H1 (cell line): ENCODE measurements at regions not wholly inside any gene's neighbourhood (a gene's known extent, or its start where the extent isn't known, plus 50 kb on each side); places are given as distances from the start of the nearest gene placed in this dataset.

Experiments used
- CTCF ChIA-PET: fragments of 300-600 bp; sonication (Branson Sonifier 250); formaldehyde crosslinking; loops from one replicate; lab custom pipeline; 2021; ENCODE audit not compliant: partially characterized antibody; lab: Charles Lee
- POLR2A ChIA-PET: fragments of 300-600 bp; sonication (Branson Sonifier 250); formaldehyde crosslinking; loops from one replicate; lab custom pipeline; 2021; ENCODE audit warnings: inconsistent platforms; ENCODE audit not compliant: partially characterized antibody; lab: Charles Lee
- DNase-seq, 2 experiments: peaks; one replicate each; pipeline versions ENCODE4 v3.0.0 to v3.0.0-alpha.2; 2010 to 2022; ENCODE audit warnings: low spot score in 2 of 2, low read depth in 1 of 2, mixed read lengths in 1 of 2
- FAIRE-seq: peaks from 2 replicates; lab custom pipeline; 2011; peaks lifted over from hg19 to GRCh38; lab: Jason Lieb, UNC
- H2AFZ ChIP-seq: 2 replicates; pipeline ENCODE4 v1.8.1; 2012; ENCODE audit warnings: low read length, inconsistent platforms
- H2AK5ac ChIP-seq: 2 replicates; pipeline ENCODE4 v1.6.1; 2013; ENCODE audit warnings: low read depth, low read length
- H2BK120ac ChIP-seq: replicated peaks from 2 replicates; pipeline ENCODE3; 2013; ENCODE audit warnings: low read depth, low read length, inconsistent platforms
- H2BK12ac ChIP-seq: 2 replicates; pipeline ENCODE4 v1.6.1; 2013; ENCODE audit warnings: low read depth, low read length
- H2BK15ac ChIP-seq: 2 replicates; pipeline ENCODE4 v1.6.1; 2013; ENCODE audit warnings: low read length
- H2BK20ac ChIP-seq: 2 replicates; pipeline ENCODE4 v1.6.1; 2013; ENCODE audit warnings: low read length
- H2BK5ac ChIP-seq: 2 replicates; pipeline ENCODE4 v1.6.1; 2013; ENCODE audit warnings: low read depth, low read length
- H3K14ac ChIP-seq: 2 replicates; pipeline ENCODE4 v1.6.1; 2013; ENCODE audit warnings: inconsistent platforms; ENCODE audit not compliant: insufficient read length
- H3K18ac ChIP-seq: 2 replicates; pipeline ENCODE4 v1.6.1; 2013; ENCODE audit warnings: low read length; ENCODE audit errors: extremely low read depth
- H3K23ac ChIP-seq: 2 replicates; pipeline ENCODE4 v1.6.1; 2013; ENCODE audit warnings: inconsistent platforms; ENCODE audit not compliant: insufficient read length
- H3K23me2 ChIP-seq: 2 replicates; pipeline ENCODE4 v1.6.1; 2013; ENCODE audit warnings: low read depth, low read length
- H3K27ac ChIP-seq: 2 replicates; pipeline ENCODE4 v1.6.1; 2011; ENCODE audit warnings: low read depth, low read length, inconsistent platforms
- H3K27me3 ChIP-seq, 4 experiments: replicated peaks in 1 of 4; 1 replicate in 1 of 4; 2 replicates in 3 of 4; pipeline versions ENCODE4 v1.6.1 to v1.8.1; 2011 to 2013; ENCODE audit warnings: low read length in 3 of 4, mild to moderate bottlenecking in 3 of 4, inconsistent platforms in 2 of 4, mixed read lengths in 2 of 4, moderate library complexity in 1 of 4; ENCODE audit not compliant: control insufficient read depth in 3 of 4, insufficient read depth in 3 of 4; ENCODE audit errors: extremely low read depth in 1 of 4
- H3K36me3 ChIP-seq, 4 experiments: 2 replicates each; pipeline versions ENCODE4 v1.6.1 to v1.8.1; 2011 to 2013; ENCODE audit warnings: mild to moderate bottlenecking in 4 of 4, low read length in 3 of 4, moderate library complexity in 2 of 4, control low read depth in 1 of 4, inconsistent platforms in 1 of 4; ENCODE audit not compliant: insufficient read depth in 4 of 4, control insufficient read depth in 2 of 4
- H3K4ac ChIP-seq: replicated peaks from 2 replicates; pipeline ENCODE3; 2013; ENCODE audit warnings: low read length, low read depth, mixed read lengths, inconsistent platforms; ENCODE audit not compliant: insufficient read length
- H3K4me1 ChIP-seq, 4 experiments: replicated peaks in 1 of 4; 1 replicate in 1 of 4; 2 replicates in 3 of 4; pipeline versions ENCODE4 v1.6.1 to v1.8.1; 2011 to 2013; ENCODE audit warnings: low read length in 3 of 4, inconsistent platforms in 2 of 4, mixed read lengths in 1 of 4; ENCODE audit not compliant: insufficient read depth in 4 of 4, control insufficient read depth in 3 of 4
- H3K4me2 ChIP-seq, 2 experiments: 2 replicates each; pipeline versions ENCODE4 v1.6.1 to v1.8.1; 2011 to 2013; ENCODE audit warnings: low read depth in 2 of 2, low read length in 2 of 2, control low read depth in 1 of 2, inconsistent platforms in 1 of 2, mild to moderate bottlenecking in 1 of 2; ENCODE audit not compliant: insufficient read depth in 1 of 2
- H3K4me3 ChIP-seq, 4 experiments: fragments of 200-600, 300-600 bp in 1 of 4; sonication (generic), shearing (Covaris generic), sonication (Bioruptor Twin) in 1 of 4; 2 replicates each; pipeline versions ENCODE4 v1.5.1 to v1.8.1; 2011 to 2016; ENCODE audit warnings: low read length in 4 of 4, low read depth in 3 of 4, control low read depth in 2 of 4, inconsistent platforms in 2 of 4, mild to moderate bottlenecking in 2 of 4, mixed read lengths in 1 of 4, moderate library complexity in 1 of 4; ENCODE audit not compliant: insufficient read depth in 2 of 4; ENCODE audit errors: extremely low read depth in 1 of 4
- H3K56ac ChIP-seq: replicated peaks from 2 replicates; pipeline ENCODE3; 2013; ENCODE audit warnings: low read depth, mild to moderate bottlenecking, mixed read lengths, low read length, inconsistent platforms; ENCODE audit not compliant: insufficient read length
- H3K79me1 ChIP-seq: 2 replicates; pipeline ENCODE4 v1.6.1; 2013; ENCODE audit warnings: low read depth, low read length, control low read depth
- H3K79me2 ChIP-seq, 2 experiments: 2 replicates each; pipeline versions ENCODE4 v1.6.1 to v1.8.1; 2012 to 2013; ENCODE audit warnings: low read length in 2 of 2, mild to moderate bottlenecking in 2 of 2, inconsistent platforms in 1 of 2; ENCODE audit not compliant: insufficient read depth in 2 of 2, control insufficient read depth in 1 of 2
- H3K9ac ChIP-seq, 4 experiments: replicated peaks in 1 of 4; 1 replicate in 1 of 4; 2 replicates in 3 of 4; pipeline versions ENCODE4 v1.6.1 to v1.8.1; 2011 to 2013; ENCODE audit warnings: low read depth in 3 of 4, low read length in 3 of 4, control low read depth in 2 of 4, mild to moderate bottlenecking in 2 of 4, moderate library complexity in 2 of 4, inconsistent platforms in 1 of 4; ENCODE audit errors: extremely low read depth in 1 of 4
- H3K9me3 ChIP-seq, 2 experiments: 2 replicates each; pipeline versions ENCODE4 v1.6.1 to v1.8.1; 2012 to 2013; ENCODE audit warnings: mild to moderate bottlenecking in 2 of 2, moderate library complexity in 2 of 2, control low read depth in 1 of 2, inconsistent platforms in 1 of 2, low read depth in 1 of 2, low read length in 1 of 2, mixed read lengths in 1 of 2; ENCODE audit not compliant: insufficient read depth in 2 of 2
- H4K20me1 ChIP-seq, 2 experiments: replicated peaks in 1 of 2; 2 replicates each; pipeline versions ENCODE3 to v1.8.1; 2011 to 2013; ENCODE audit warnings: inconsistent platforms in 2 of 2, low read length in 2 of 2, mild to moderate bottlenecking in 1 of 2; ENCODE audit not compliant: insufficient read depth in 2 of 2, control insufficient read depth in 1 of 2
- H4K5ac ChIP-seq: 2 replicates; pipeline ENCODE4 v1.6.1; 2013; ENCODE audit warnings: low read length, low read depth, mixed read lengths, inconsistent platforms; ENCODE audit not compliant: insufficient read length
- H4K8ac ChIP-seq: 2 replicates; pipeline ENCODE4 v1.8.0; 2013; ENCODE audit warnings: mild to moderate bottlenecking, moderate library complexity, low read length, inconsistent platforms; ENCODE audit not compliant: insufficient read depth; ENCODE audit errors: extremely low read depth
- H4K91ac ChIP-seq: replicated peaks from 2 replicates; pipeline ENCODE3; 2013; ENCODE audit warnings: low read length, mixed read lengths, inconsistent platforms; ENCODE audit not compliant: insufficient read length
- ATF2 ChIP-seq: IDR thresholded peaks from 2 replicates; pipeline ENCODE4 v1.6.1; 2012; ENCODE audit warnings: low read length, inconsistent platforms
- BRCA1 ChIP-seq: IDR thresholded peaks from 2 replicates; pipeline ENCODE4 v1.6.1; 2012; ENCODE audit warnings: low read depth, low read length, improper control_type of control experiment
- CTBP2 ChIP-seq: IDR thresholded peaks from 2 replicates; pipeline ENCODE4 v1.7.0; 2011; ENCODE audit warnings: borderline replicate concordance, mild to moderate bottlenecking, moderate library complexity, mixed read lengths, low read length; ENCODE audit not compliant: insufficient read depth, insufficient read length
- EGR1 ChIP-seq: IDR thresholded peaks from 2 replicates; pipeline ENCODE4 v1.6.1; 2011; ENCODE audit warnings: low read depth, low read length, borderline replicate concordance
- FOSL1 ChIP-seq: IDR thresholded peaks from 2 replicates; pipeline ENCODE4 v1.6.1; 2011; ENCODE audit warnings: mild to moderate bottlenecking, low read depth, low read length, moderate library complexity; ENCODE audit not compliant: insufficient read depth
- HDAC6 ChIP-seq: IDR thresholded peaks from one replicate; pipeline ENCODE4 v1.7.1; 2012; ENCODE audit warnings: low read depth, mild to moderate bottlenecking, inconsistent platforms, low read length, moderate library complexity
- POLR2AphosphoS5 ChIP-seq: IDR thresholded peaks from 2 replicates; pipeline ENCODE4 v1.6.1; 2011; ENCODE audit warnings: low read depth, low read length
- RBBP5 ChIP-seq: IDR thresholded peaks from 2 replicates; pipeline ENCODE4 v1.7.1; 2012; ENCODE audit warnings: low read depth, mild to moderate bottlenecking, inconsistent platforms, low read length, moderate library complexity, borderline replicate concordance
- SIN3A ChIP-seq, 2 experiments: IDR thresholded peaks in 1 of 2; conservative IDR thresholded peaks in 1 of 2; 2 replicates each; pipeline ENCODE4 v1.6.1; 2011 to 2012; ENCODE audit warnings: low read length in 2 of 2, improper control_type of control experiment in 1 of 2, low read depth in 1 of 2, mild to moderate bottlenecking in 1 of 2
- TAF1 ChIP-seq: IDR thresholded peaks from 2 replicates; pipeline ENCODE4 v1.6.1; 2011; ENCODE audit warnings: mild to moderate bottlenecking, low read depth, low read length
- TAF7 ChIP-seq: optimal IDR thresholded peaks from 2 replicates; pipeline ENCODE3; 2011; ENCODE audit warnings: low read depth, mild to moderate bottlenecking, inconsistent platforms, low read length, moderate library complexity, borderline replicate concordance
- TBP ChIP-seq: IDR thresholded peaks from 2 replicates; pipeline ENCODE4 v1.6.1; 2011; ENCODE audit warnings: low read depth, low read length, improper control_type of control experiment
- WGBS, 2 experiments: shearing (Covaris generic) in 1 of 2; methylation state at CpG; one replicate each; pipeline versions ENCODE4 v1.1.6 to v1.1.7; 2013 to 2015; ENCODE audit warnings: low lambda C conversion rate in 2 of 2, mixed read lengths in 2 of 2, inconsistent platforms in 1 of 2, low coverage in 1 of 2, missing lambda C conversion rate in 1 of 2; ENCODE audit not compliant: insufficient replicate concordance in 2 of 2, insufficient coverage in 1 of 2, insufficient read length in 1 of 2; ENCODE audit errors: extremely low coverage in 1 of 2, missing lambda C conversion rate in 1 of 2; 5-methylcytosine and 5-hydroxymethylcytosine counted together

- 95% methylated on average over 7 of the region's 7 CpGs; no CpG with 5 or more reads in 1 of the 2 experiments for WGBS, 2 experiments
- no peak overlapping the region for H3K4ac ChIP-seq
- no peaks in the 10 kb centered on the region for H3K36me3 ChIP-seq
- ChIA-PET POLR2A (no interaction called here), CTCF (interaction anchor here (0.5 to 1.3 kb wide), 2 partner anchors 10 to 134 kb away, joined by 3 to 4 read pairs; no protein-coding TSS in a partner anchor)
- no peak overlapping the region for H2BK20ac ChIP-seq
- no peaks in the 10 kb centered on the region for H3K79me1 ChIP-seq
- no peaks in the 10 kb centered on the region for H3K79me2 ChIP-seq
- H3K56ac ChIP-seq = no peak overlapping the region
- no peak overlapping the region for H3K4me2 ChIP-seq
- no peak overlapping the region for H2AK5ac ChIP-seq
- H3K27ac ChIP-seq = no peak overlapping the region
- no peak overlapping the region for H4K8ac ChIP-seq
- no peak overlapping the region for H2BK15ac ChIP-seq
- H3K18ac ChIP-seq = no peak overlapping the region
- H3K9ac ChIP-seq = no peak overlapping the region
- no peak overlapping the region for H2AFZ ChIP-seq
- DNase-seq (no peak), FAIRE-seq (no peak)
- no peaks in the 10 kb centered on the region for H3K9me3 ChIP-seq
- H2BK5ac ChIP-seq = no peak overlapping the region
- H3K23ac ChIP-seq = no peak overlapping the region
- no peak overlapping the region for H4K5ac ChIP-seq
- no peak overlapping the region for H2BK120ac ChIP-seq
- no peaks in the 10 kb centered on the region for H3K4me1 ChIP-seq
- no peaks in the 10 kb centered on the region for H4K20me1 ChIP-seq
- no peak overlapping the region for H3K4me3 ChIP-seq
- no peaks in the 10 kb centered on the region for H3K27me3 ChIP-seq
- no peak overlapping the region for H4K91ac ChIP-seq
- no peak overlapping the region for H3K14ac ChIP-seq
- no peaks in the 10 kb centered on the region for H3K23me2 ChIP-seq
- no peak overlapping the region for H2BK12ac ChIP-seq
- TF ChIP-seq POLR2AphosphoS5 (no peak), CTBP2 (no peak), HDAC6 (no peak), TAF7 (no peak), TAF1 (no peak), TBP (no peak), FOSL1 (no peak), RBBP5 (no peak), ATF2 (no peak), SIN3A (conservative IDR thresholded peaks at IDR 0.05 in 1 of 2, IDR thresholded peaks at IDR 0.05 in 1 of 2; ENCODE audit: low read depth in 1 of 2, low read length in 2 of 2) (no peak), EGR1 (no peak), BRCA1 (no peak)
Measured at GRCh38 chr10:1950803-1951495, 213.6 kb upstream of the ADARB2 start.
